Neural progenitor cell (in vitro differentiated cells): ENCODE measurements at regions not wholly inside any gene's neighbourhood (a gene's known extent, or its start where the extent isn't known, plus 50 kb on each side); places are given as distances from the start of the nearest gene placed in this dataset.

Experiments
- DNase-seq: peaks from one replicate; pipeline ENCODE4 v3.0.0-alpha.2; 2016; ENCODE audit warnings: low spot score
- H2AFZ ChIP-seq: fragments of 200-600 bp; sonication (generic); replicated peaks from 2 replicates; pipeline ENCODE4 v1.6.1; 2016; ENCODE audit warnings: antibody characterized with exemption
- H3F3A ChIP-seq: fragments of 200-600 bp; sonication (generic); 2 replicates; pipeline ENCODE4 v1.6.1; 2016; ENCODE audit warnings: antibody characterized with exemption, low read depth
- H3K27ac ChIP-seq: fragments of 200-600 bp; sonication (generic); 2 replicates; pipeline ENCODE4 v1.5.1; 2016; ENCODE audit warnings: mild to moderate bottlenecking
- H3K27me3 ChIP-seq: fragments of 200-600 bp; sonication (generic); 2 replicates; pipeline ENCODE4 v1.6.1; 2016; ENCODE audit warnings: mild to moderate bottlenecking, moderate library complexity
- H3K36me3 ChIP-seq: fragments of 200-600 bp; sonication (generic); 2 replicates; pipeline ENCODE4 v1.5.1; 2016
- H3K4me1 ChIP-seq: fragments of 200-600 bp; sonication (generic); 2 replicates; pipeline ENCODE4 v1.6.1; 2016; ENCODE audit warnings: mixed run types
- H3K4me2 ChIP-seq: fragments of 200-600 bp; sonication (generic); 2 replicates; pipeline ENCODE4 v1.6.1; 2016
- H3K4me3 ChIP-seq: fragments of 200-600 bp; sonication (generic); 2 replicates; pipeline ENCODE4 v1.5.1; 2016
- H3K79me2 ChIP-seq: fragments of 200-600 bp; sonication (generic); 2 replicates; pipeline ENCODE4 v1.6.1; 2016; ENCODE audit warnings: low read depth
- H3K9ac ChIP-seq: fragments of 200-600 bp; sonication (generic); 2 replicates; pipeline ENCODE4 v1.6.1; 2016
- H3K9me3 ChIP-seq: fragments of 200-600 bp; sonication (generic); 2 replicates; pipeline ENCODE4 v1.5.1; 2016; ENCODE audit warnings: low read depth
- H4K20me1 ChIP-seq: fragments of 200-600 bp; sonication (generic); 2 replicates; pipeline ENCODE4 v1.6.1; 2016; ENCODE audit warnings: low read depth
- H3K27ac Mint-ChIP-seq: 3 replicates; pipeline ENCODE4 v1.8.0; 2021; ENCODE audit warnings: mixed read lengths
- H3K27me3 Mint-ChIP-seq: 2 replicates; pipeline ENCODE4 v1.8.0; 2022; ENCODE audit warnings: low read depth, mild to moderate bottlenecking, inconsistent platforms, moderate library complexity, mixed read lengths; ENCODE audit not compliant: insufficient read depth
- H3K36me3 Mint-ChIP-seq: 3 replicates; pipeline ENCODE4 v1.8.0; 2021; ENCODE audit warnings: mixed read lengths
- H3K4me1 Mint-ChIP-seq: 3 replicates; pipeline ENCODE4 v1.8.0; 2021; ENCODE audit warnings: mixed read lengths
- H3K4me3 Mint-ChIP-seq: 3 replicates; pipeline ENCODE4 v1.8.0; 2021; ENCODE audit warnings: mild to moderate bottlenecking, moderate library complexity, mixed read lengths
- H3K9me3 Mint-ChIP-seq: 3 replicates; pipeline ENCODE4 v1.8.0; 2020; ENCODE audit warnings: mixed read lengths
- EZH2 ChIP-seq: fragments of 200-600 bp; sonication (generic); IDR thresholded peaks from 2 replicates; pipeline ENCODE4 v1.6.1; 2017; ENCODE audit warnings: antibody characterized with exemption, mild to moderate bottlenecking, moderate library complexity
- EZH2phosphoT487 ChIP-seq: fragments of 200-600 bp; sonication (generic); IDR thresholded peaks from 2 replicates; pipeline ENCODE4 v1.6.1; 2017; ENCODE audit warnings: antibody characterized with exemption
- TF ChIP-seq, protein P1 (sequence below): fragments of 200-600 bp; sonication (generic); IDR thresholded peaks from 2 replicates; pipeline ENCODE4 v1.5.1; 2017; ENCODE audit warnings: antibody characterized with exemption, mild to moderate bottlenecking

DNA sequence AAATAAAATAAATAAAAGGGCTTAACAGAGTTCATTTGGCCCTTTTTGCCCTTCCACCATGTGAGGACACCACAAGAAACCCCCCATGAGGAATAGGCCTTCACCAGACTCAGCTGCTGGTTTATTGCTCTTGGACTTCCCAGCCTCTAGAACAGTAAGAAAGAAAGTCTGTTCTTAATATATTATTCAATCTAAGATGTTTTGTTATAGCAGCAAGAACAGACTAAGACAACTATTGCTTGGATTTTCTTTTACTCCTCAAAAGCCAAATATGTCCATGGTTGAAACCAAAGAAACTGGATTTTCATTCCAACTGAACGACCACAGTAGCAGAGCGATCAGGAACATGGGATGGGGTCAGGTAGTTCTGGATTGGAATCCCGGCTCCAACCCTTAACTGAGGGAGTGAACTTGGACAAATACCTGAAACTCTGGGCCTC lies 157.2 kb upstream of the EEA1 start:
- peaks cover 4% of the 10 kb centered on the region for H3F3A ChIP-seq
- no peak overlapping the region for H3K4me3 Mint-ChIP-seq
- H4K20me1 ChIP-seq, result no peaks in the 10 kb centered on the region
- H3K27me3 Mint-ChIP-seq, result peaks cover 9% of the 10 kb centered on the region
- H3K36me3 Mint-ChIP-seq, result peaks cover 6% of the 10 kb centered on the region
- H3K27ac Mint-ChIP-seq, result no peak overlapping the region
- no peaks in the 10 kb centered on the region for H3K9me3 ChIP-seq
- no peak overlapping the region for H2AFZ ChIP-seq
- TF ChIP-seq, protein P1, sequence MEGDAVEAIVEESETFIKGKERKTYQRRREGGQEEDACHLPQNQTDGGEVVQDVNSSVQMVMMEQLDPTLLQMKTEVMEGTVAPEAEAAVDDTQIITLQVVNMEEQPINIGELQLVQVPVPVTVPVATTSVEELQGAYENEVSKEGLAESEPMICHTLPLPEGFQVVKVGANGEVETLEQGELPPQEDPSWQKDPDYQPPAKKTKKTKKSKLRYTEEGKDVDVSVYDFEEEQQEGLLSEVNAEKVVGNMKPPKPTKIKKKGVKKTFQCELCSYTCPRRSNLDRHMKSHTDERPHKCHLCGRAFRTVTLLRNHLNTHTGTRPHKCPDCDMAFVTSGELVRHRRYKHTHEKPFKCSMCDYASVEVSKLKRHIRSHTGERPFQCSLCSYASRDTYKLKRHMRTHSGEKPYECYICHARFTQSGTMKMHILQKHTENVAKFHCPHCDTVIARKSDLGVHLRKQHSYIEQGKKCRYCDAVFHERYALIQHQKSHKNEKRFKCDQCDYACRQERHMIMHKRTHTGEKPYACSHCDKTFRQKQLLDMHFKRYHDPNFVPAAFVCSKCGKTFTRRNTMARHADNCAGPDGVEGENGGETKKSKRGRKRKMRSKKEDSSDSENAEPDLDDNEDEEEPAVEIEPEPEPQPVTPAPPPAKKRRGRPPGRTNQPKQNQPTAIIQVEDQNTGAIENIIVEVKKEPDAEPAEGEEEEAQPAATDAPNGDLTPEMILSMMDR, result no peak
- TF ChIP-seq EZH2phosphoT487, result no peak
- no peak for TF ChIP-seq EZH2
- no peaks in the 10 kb centered on the region for H3K36me3 ChIP-seq
- no peaks in the 10 kb centered on the region for H3K27me3 ChIP-seq
- H3K4me3 ChIP-seq, result no peak overlapping the region
- H3K4me2 ChIP-seq, result no peak overlapping the region
- no peak overlapping the region for H3K9ac ChIP-seq
- peaks cover 7% of the 10 kb centered on the region for H3K4me1 Mint-ChIP-seq
- H3K27ac ChIP-seq, result no peak overlapping the region
- no peaks in the 10 kb centered on the region for H3K79me2 ChIP-seq
- peaks cover 3% of the 10 kb centered on the region for H3K4me1 ChIP-seq
- peaks cover 24% of the 10 kb centered on the region for H3K9me3 Mint-ChIP-seq
- no peak for DNase-seq

DNA sequence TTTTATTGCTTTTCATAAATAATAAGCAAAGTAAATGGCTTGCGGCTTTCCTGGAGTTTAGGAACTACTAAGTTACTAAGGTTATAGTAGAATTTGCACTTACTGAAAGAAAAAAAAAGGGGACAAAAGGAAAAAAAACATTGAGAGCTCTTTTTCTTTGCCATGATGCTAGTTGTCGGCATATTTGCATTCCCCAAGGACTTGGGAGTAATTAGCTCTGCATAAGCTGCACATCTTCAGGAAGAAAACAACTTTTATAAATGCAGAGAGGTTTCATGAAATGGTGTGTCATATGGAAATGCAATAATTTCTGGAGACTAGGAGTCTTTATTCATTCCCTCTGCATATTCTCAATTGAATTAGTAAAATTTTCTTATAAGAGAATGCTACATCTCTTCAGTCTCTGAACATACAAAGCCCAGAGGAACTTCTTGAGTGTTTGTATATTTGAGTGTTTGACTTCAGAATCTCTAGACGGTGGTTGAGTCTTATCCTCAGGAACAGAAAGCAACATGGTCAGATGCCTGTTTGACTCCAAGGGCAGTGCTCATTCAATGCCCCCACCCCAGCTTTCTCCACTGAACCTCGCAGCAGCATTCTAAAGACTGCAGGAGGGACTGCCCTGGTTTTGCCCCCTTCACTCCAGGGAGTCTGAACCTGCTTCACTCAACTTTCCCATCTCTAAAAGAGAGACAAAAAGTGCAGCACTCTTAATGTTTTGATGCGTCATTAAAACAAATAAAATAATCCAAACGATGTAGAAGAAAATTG lies 158.9 kb upstream of the EEA1 start:
- TF ChIP-seq EZH2 (no peak), EZH2phosphoT487 (no peak)
- TF ChIP-seq, protein P1, result no peak
- DNase-seq, result no peak
- H3K4me1 Mint-ChIP-seq, result peaks cover 4% of the 10 kb centered on the region
- Histone ChIP-seq H3K27ac (no peak overlapping the region), H3K9ac (no peak overlapping the region), H4K20me1 (no peaks in the 10 kb centered on the region), H2AFZ (no peak overlapping the region), H3K4me3 (no peak overlapping the region), H3K4me2 (no peak overlapping the region), H3K36me3 (no peaks in the 10 kb centered on the region), H3K4me1 (no peaks in the 10 kb centered on the region), H3K79me2 (no peaks in the 10 kb centered on the region), H3F3A (no peaks in the 10 kb centered on the region), H3K9me3 (no peaks in the 10 kb centered on the region), H3K27me3 (no peaks in the 10 kb centered on the region)
- no peak overlapping the region for H3K27ac Mint-ChIP-seq
- no peaks in the 10 kb centered on the region for H3K36me3 Mint-ChIP-seq
- peaks cover 14% of the 10 kb centered on the region for H3K9me3 Mint-ChIP-seq
- H3K27me3 Mint-ChIP-seq, result peaks cover 4% of the 10 kb centered on the region
- no peak overlapping the region for H3K4me3 Mint-ChIP-seq

DNA sequence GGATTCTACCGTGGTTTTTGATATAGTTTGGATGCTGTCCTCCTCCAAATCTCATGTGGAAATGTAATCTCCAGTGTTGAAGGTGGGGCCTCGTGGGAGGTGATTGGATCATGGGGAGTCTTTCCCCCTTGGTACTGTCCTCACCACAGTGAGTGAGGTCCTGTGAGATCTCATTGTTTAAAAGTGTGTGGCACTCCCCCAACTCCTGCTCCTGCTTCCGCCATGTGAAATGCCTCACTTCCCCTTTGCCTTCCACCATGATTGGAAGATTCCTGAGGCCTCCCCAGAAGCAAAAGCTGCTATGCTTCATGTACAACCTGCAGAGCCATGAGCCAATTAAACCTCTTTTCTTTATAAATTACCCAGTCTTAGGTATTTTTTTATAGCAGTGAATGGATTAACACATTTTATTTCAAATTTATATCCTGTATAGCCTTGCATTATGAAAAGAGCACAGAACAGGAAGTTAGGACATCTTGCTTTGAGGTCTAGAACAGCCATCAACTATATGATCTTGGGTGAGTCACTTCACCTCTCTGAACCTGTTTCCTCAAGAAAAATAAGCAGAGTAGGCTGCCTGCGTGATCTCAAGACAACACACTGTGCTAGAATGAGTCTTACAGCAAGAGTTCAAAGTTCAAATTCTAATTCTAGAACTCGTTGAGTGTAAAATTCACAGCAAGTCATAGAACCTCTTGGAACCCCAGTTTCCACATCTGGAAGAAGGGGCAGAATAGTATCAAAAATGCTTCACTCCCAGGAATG lies 160.9 kb upstream of the EEA1 start:
- H3K4me3 Mint-ChIP-seq, result no peak overlapping the region
- H3K27me3 Mint-ChIP-seq, result peaks cover 4% of the 10 kb centered on the region
- H3K36me3 Mint-ChIP-seq, result no peaks in the 10 kb centered on the region
- H3K36me3 ChIP-seq, result no peaks in the 10 kb centered on the region
- H3K27ac Mint-ChIP-seq, result no peak overlapping the region
- H3K4me2 ChIP-seq, result no peak overlapping the region
- no peaks in the 10 kb centered on the region for H3K9me3 ChIP-seq
- H3K4me1 ChIP-seq, result no peaks in the 10 kb centered on the region
- no peaks in the 10 kb centered on the region for H3K27me3 ChIP-seq
- no peak overlapping the region for H3K4me3 ChIP-seq
- H3K27ac ChIP-seq, result no peak overlapping the region
- no peak overlapping the region for H3K9ac ChIP-seq
- H3K79me2 ChIP-seq, result no peaks in the 10 kb centered on the region
- peaks cover 5% of the 10 kb centered on the region for H3K4me1 Mint-ChIP-seq
- H2AFZ ChIP-seq, result no peak overlapping the region
- TF ChIP-seq, protein P1, result no peak
- peaks cover 6% of the 10 kb centered on the region for H3K9me3 Mint-ChIP-seq
- H3F3A ChIP-seq, result no peaks in the 10 kb centered on the region
- H4K20me1 ChIP-seq, result no peaks in the 10 kb centered on the region
- DNase-seq, result no peak
